ENCODE measurements at regions not wholly inside any gene's neighbourhood (a gene's known extent, or its start where the extent isn't known, plus 50 kb on each side); places are given as distances from the start of the nearest gene placed in this dataset.
"Not testable (repeated sequence)": the region's sequence is repeated elsewhere in the genome, so short reads cannot be mapped to it uniquely, and the experiment has no call there.

DNA sequence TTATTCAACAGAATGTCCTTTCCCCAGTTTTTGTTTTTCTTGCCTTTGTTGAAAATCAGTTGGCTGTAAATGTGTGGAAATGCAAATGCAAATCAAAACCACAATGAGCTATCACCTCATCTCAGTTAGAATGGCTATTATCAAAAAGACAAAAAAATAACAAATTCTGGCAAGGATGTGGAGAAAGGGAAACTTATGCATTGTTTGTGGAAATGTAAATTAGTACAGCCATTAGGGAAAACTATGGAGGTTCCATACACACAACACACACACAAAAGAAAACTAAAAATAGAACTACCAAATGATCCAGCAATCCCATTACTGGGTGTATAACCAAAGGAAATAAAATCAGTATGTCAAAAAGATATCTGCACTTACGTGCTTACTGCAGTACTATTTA lies 518.8 kb upstream of the ATXN7L3B start:
- no peak for DNase-seq

DNA sequence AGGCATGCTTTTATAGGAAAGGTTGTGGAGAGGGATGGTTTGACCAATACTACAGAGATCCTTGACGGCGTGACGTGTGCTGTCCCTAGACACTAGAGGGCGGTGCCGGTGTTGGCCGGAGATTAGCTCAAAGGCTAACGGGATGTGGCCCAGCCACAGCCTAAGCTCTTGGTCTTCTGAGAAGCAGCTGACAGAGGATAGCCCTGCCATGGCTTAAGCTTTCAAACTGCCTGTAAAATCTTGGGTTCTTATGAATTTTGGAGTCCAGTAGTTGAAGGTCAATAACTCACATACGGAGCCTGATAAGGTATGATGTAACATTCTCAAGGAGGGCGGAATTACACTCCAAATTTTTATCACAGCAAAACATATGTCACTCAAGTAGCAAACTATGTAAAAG lies 515.7 kb upstream of the ATXN7L3B start:
- no peak for DNase-seq

DNA sequence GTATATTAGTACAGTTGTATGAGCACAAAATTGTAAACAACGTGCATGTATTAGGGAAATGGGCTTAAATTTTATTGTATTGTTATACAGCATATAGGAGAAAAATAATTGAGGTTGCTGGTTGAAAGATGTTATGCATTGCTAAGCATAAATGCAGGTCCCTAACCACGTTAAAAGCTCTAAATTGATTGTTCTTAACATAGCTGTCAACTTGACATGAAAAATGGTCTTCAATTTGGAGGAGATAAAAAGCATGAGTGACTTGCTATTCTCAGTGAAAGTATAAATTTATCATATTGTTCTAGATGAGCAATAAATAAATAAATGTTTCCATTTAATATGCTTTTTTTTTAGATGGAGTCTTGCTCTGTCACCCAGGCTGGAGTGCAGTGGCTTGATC lies 506.6 kb upstream of the ATXN7L3B start:
- DNase-seq = no peak

DNA sequence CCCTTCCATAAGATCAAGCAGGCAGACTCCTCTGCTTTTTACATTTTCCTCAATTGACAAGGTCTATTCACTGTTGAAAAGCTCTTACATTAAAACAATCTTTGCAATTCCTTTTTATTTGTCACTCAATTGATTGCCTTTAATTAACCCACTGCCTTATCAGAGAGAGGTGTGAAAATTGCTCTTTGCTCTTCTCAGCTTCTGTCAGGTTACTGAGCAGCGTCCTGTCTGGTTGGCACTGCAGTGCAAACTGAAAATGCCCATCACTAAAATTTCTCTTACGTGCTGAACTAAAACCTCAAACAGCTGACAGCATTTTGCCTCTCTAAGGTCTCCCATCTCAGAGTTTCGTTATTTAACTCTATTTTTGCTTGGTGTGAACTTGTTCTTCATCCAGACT lies 504.1 kb upstream of the ATXN7L3B start:
- DNase-seq = no peak

DNA sequence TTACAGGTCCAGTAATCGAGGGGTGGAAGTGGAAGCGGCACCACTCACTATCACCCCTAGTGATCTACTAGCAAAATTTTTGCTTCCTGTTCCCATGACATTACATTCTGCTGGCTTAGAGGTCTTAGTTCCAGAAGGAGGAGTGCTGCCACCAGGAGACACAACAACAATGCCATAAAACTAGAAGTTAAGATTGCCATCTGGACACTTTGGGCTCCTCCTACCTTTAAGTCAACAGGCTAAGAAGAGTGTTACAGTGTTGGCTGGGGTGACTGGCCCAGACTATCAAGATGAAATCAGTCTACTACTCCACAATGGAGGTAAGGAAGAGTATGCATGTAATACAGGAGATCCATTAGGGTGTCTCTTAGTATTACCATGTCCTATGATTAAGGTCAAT lies 498.5 kb upstream of the ATXN7L3B start:
- DNase-seq = not testable (repeated sequence)

DNA sequence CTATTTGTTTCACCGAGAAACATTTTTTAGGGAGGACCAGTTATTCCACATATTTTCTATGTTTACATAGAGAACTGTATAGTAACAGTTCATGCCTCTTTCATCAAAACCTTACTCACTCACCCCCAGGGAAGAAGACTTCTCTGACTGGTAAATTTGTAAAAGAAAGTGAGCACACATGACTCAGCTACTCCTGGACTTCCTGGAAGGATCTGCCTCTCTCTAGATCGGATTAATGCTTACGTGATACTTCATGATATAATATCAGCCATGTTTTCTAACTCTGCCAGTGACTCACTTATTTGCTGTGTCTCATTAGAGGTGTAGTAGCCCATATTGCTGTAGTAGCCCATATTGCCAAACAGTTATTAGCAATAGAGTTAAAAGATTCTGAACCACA lies 494.3 kb upstream of the ATXN7L3B start:
- no peak for DNase-seq

DNA sequence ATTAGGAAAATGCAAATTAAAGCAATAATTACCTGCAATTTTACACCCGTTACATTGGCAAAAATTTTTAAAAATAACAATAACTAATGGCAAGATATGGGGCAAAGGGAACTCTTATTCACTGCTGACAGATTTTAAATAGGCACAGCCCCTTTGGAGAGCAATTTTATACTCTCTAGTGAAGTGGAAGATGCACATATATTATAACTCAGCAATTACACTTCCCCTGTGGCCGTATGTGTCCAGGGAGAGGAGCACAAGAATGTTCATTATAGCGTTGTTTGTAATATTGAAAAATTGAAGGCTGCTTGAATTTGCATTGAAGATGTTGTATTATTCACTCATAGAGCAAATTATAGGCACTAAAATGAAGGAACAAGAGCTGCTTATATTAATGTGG lies 488.3 kb upstream of the ATXN7L3B start:
- no peak for DNase-seq

DNA sequence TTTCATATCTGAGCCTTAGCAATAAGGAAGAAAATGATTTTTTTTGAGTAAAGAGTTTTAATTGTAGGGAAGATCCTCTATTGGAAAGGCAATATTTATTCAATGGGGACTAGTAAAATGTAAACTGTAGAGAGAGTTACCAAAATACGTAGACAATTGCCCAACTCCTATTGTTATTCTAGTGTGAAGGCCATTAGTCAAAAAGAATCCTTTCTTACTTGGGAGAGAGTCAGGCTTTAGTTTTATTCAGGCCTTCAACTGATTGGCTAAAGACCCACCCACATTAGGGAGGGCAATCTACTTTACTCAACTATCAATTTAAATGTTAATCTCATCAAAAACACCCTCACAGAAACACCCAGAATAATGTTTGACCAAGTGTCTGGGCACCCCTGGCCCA lies 485.8 kb upstream of the ATXN7L3B start:
- DNase-seq = no peak

DNA sequence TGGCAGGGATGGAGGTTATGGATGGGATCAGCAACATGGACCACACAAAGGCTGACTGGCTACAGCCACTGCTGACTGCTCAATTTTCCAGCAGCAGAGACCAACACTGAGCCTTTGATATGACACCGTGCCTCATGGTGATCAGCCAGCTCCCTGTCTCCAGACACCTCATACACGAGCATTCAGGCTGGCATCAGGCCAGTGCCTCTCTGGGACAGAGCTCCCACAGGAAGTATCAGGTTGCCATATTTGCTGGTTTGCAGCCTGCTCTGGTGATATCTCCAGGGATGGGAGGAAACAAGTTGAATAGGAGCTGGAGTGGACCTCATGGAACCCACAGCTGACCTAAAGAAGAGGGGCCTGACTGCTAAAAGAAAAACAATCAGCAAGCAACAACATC lies 471.2 kb upstream of the ATXN7L3B start:
- no peak for DNase-seq

DNA sequence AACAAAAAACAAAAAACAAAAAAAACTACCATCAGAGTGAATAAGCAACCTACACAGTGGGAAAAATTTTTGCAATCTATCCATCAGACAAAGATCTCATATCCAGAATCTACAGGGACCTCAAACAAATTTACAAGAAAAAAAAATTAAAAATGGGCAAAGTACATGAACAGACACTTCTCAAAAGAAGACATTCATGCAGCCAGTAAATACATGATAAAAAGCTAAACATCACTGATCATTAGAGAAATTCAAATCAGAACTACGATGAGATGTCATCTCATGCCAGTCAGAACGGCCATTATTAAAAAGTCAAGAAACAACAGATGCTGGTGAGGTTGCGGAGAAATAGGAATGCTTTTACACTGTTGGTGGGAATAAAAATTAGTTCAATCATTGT lies 466.5 kb upstream of the ATXN7L3B start:
- DNase-seq = no peak

DNA sequence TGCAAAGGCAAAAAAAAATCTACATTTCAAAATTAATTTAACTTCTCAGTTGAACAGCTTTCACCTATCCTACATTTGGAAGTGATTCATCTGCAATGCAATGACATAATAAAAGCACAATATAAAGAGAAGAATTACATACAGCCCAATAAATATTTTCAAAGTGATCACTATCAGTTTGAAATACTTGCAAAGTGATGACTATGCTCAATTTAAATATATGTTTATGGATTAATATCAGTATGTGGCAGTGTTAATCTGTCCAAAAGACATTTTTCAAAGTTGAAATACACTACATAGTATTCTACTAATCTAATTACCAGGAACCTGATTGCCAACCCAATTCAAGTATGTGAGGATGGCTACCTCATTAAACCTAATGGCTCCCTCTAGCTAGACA lies 460.7 kb upstream of the ATXN7L3B start:
- DNase-seq = no peak

DNA sequence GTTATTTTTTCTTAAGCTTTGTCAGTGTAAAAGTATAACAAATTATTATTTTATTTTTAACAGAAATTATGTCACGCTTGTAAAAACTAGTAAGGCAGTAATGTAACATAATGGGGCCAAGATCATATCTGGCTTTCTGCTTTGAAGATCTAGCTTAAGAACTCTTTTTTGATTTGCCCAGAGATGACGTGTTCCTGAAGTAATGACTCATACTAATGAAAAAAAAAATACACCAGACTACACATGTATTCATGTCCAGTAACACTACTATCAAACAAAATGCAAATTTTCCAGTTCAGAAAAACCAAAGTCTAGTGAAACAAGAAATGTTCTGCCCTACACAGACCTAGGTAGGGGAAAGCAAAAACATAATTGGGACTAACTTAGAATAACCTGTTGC lies 432.2 kb upstream of the ATXN7L3B start:
- DNase-seq = no peak

DNA sequence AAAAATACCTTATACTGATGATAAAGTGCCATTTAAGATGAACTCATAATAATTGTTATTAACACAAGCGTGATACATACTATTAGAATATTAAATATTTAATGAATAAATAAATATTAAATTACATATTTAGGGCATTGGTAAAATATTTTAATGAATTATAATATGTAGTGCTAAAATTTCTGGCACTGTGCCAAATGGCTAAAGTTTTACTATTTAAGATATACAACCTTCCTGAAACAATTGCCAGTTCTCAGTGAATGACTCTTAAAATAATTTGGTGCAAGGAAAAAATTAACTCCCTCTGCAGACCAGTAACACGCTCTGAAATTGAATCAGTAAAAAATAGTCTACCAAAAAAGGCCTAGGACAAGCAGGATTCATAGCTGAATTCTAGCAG lies 428.9 kb upstream of the ATXN7L3B start:
- DNase-seq = no peak

DNA sequence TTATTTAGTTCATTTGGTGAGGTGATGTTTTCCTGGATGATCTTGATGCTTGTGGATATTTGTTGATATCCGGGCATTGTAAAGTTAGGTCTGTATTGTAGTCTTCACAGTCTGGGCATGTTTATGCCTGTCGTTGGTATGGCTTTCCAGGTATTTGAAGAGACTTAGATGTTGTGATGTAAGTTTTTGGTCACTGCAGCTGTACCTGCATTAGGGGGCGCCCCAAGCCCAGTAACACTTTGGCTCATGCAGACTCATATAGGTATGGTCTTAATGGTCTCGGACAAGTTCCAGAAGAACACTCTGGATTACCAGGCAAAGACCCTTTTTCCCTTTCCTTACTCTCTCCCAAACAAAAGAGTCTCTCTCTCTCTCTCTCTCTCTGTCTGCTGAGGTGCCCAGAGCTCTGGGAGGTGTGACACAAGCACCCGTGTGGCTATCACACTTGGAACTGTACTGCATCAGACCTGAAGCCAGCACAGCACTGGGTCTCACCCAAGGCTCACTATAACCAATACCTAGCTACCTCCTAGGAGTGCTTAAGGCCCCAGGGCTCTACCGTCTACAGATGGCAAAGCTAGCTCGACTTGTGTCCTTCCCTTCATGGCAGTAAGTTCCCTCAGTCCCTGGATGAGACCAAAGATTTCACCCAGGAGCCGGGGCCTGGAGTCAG lies 425.8 kb upstream of the ATXN7L3B start:
- DNase-seq = no peak

DNA sequence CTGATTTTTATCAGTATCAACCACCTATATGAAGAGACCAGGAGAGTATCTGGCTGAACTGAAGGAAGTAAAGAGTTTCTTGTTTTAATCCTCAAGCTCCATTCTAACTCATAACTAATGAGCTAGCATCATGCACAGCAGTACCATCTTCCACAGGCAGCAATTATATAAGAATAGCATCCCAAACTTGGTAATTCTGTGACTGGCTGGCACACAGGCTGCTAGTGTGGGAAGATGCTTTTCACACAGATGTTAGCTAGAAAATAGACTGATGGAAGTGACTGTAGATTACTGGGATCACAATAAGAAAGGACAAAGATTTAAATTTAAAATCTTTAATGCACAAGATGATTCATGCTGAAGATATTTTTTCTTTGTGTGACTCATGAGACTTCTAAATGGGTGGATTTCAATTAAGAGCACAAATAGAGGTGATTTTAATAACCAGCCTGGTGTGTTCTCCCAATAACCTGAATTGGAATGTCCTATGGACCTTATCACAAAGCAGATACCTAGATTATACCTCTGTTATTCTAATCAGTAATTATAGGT lies 417.7 kb upstream of the ATXN7L3B start:
- no peak for DNase-seq

DNA sequence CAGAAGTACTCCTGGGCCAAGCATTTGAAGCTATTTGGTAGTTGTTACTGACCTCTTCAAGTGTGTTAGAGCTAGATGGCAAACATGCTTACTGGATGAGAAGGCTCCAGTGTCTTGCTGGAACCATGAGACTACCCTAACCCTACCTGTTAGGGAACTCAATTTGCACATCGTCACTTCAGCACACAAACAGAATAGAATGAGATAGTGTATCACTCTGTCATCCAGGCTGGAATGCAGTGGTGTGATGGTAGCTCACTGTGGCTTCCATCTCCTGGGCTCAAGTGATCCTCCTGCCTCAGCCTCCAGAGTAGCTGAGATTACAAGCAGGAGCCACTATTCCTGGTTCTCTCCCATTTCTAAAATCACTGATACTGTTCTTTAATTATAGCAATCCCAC lies 417.0 kb upstream of the ATXN7L3B start:
- DNase-seq = no peak

DNA sequence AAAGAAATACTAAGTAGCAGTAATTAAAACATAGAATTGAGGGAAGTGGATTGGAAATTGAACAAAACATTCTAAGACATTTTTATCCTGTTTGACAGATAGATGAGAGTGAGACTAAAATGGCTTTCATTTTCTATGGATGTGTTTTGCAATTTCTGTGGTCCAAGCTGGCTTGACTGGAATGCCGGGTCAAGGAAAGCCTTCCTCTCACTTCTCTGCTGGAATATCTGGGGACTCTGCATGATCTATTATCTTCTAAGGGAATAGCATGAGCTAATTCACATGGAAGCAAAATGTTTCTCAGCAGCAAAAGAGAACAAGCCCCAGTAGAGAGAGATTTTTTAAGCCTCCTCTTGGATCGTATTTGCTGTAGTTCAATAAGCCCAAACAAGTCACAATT lies 407.9 kb upstream of the ATXN7L3B start:
- DNase-seq = no peak

DNA sequence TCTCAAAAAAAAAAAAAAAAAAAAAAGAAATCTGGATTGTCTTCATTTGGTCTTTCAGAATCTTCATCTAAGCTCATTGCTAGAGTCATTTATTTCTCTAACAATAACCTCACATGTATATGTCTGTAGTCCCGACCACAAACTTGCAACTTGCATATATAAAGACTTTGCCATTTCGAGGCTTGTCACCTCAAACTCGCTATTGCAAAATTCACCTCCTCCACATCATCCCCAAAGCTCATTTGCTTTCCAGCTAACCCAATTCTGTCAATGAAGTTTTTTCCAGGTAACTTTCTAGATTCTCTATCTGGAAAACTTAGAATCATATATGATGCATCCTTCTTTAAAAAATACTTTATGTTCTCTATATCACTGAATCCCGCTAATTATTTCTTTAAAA lies 393.2 kb upstream of the ATXN7L3B start:
- no peak for DNase-seq

DNA sequence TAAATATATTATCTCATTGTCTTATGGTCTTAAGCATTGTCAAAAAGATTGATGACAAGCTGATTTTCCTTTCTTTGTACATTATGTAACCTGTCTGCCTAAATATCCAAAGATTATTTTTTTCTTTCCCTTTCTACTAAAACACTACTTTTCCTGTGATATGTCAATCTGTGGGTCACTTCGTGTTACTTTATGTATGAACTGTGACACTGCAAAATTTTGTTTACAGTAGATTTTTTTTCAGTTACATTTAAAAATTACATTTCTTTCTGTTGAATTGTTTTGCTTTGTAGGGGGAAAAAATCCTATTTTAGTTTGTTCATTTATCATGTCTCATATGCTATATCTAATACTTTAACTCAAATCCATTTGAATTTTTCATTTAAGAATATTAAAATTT lies 392.3 kb upstream of the ATXN7L3B start:
- DNase-seq = no peak

DNA sequence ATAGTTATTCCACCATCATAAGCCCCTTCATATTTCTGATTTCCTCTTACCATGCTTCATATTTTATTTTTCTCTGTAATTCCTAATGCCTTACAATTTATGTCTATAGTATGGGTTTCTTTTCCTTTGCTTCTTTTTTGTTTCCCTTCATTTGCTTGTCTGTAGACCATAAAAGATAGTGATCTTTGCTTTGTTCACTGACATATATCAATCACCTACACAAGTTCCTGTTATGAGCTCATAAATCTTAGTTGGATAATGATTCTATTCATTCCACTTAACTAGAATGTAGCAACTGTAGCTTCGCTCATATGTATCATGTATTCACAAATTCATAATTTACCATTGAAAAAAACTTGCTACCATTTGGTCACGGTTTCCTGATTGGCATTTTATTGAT lies 388.8 kb upstream of the ATXN7L3B start:
- no peak for DNase-seq

DNA sequence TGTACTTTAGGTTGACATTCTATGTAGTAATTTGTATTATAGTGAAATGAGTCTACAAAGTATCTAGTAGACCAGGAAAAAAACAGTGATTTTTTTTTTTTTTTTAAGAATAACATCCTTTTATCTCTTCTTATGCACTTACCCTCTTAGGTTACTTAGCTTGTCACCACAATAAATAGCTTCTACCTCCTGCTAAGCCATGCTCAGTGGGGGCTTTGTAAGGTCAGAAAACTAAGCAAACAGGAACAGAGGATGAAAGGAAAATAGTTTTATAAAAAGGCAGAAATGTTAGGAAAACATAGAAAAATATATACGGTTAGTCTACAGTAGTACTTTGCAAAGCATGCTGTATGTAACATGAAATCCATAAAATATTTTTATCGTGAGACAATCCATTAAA lies 385.3 kb upstream of the ATXN7L3B start:
- DNase-seq = no peak

DNA sequence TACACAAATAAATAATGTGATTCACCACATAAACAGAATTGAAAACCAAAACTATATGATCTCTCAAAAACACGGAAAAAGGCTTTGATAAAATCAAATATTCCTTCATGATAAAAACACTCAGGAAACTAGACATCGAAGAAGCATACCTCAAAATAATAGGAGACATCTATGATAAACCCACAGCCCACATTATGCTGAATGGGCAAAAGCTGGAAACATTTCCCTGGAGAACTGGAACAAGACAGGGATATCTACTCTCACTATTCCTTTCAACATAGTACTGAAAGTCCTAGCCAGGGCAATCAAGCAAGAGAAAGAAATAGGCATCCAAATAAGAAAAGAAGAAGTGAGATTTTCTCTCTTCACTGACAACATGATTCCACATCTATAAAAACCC lies 371.5 kb upstream of the ATXN7L3B start:
- no peak for DNase-seq

DNA sequence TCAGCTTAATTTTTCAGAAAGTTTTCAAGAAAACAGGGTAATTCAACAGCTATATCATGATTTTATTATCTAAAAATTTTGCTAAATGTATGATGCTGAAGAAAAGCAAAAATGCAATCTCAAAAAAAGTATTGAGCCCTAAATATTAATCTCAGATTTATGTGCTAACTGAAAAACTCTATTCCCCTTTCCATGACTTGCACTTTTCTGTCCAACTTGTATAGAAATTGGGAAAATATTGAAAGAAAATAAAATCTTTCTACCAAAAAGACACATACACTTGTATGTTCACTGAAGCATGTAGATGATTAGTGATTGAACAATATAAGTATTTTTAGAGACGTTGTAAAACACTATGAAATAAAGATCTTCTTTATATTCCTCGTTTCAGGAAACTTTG lies 368.0 kb upstream of the ATXN7L3B start:
- DNase-seq = no peak

DNA sequence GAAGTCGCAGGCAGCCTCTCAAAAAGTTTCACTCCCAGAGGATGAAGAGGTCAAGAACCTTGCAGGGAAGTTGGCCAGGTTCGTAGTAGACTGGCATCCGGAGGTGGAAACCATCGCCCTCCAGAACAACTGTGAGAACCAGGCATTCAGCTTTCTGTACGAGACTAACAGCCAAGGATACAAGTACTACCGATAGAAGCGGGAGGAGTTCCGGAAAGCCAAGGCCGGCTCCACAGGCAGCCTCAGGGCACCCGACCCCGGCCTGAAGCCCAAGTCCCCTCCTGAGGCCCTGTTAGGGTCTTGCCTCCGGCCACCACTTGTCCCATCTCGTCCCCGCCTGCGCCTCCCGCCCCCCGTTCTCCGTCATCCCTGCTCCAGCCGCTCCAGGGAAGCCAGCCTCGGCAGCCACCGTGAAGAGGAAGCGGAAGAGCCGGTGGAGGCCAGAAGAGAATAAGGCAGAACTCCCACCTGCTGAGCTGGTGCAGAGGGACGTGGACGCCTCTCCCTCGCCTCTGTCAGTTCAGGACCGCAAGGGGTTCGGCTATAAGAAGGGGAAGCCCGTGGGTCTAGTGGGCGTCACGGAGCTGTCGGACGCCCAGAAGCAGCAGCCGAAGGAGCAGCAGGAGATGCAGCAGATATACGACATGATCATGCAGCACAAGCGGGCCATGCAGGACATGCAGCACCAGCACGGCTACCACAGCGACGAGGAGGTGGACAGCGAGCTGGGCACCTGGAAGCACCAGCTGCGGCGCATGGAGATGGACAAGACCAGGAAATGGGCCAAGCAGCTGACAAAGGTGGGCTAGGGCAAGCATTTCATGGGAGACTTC lies 366.8 kb upstream of the ATXN7L3B start:
- DNase-seq = no peak

DNA sequence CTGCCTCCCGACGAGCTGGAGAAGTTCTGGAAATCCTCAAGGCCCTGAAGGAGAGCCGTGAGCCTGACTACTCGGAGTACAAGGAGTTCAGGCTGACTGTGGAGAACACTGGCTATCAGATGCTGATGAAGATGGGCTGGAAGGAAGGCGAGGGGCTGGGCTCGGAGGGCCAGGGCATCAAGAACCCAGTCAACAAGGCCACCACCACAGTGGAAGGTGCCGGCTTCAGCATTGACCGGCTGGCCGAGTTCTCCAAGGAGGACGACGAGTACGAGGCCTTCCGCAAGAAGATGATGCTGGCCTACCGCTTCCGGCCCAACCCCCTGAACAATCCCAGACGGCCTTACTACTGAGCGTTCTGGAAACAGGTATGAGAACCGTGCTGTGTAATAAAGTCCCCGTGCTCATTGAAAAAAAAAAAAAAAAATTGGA lies 366.1 kb upstream of the ATXN7L3B start:
- DNase-seq = no peak

All from NCI-H226 (cell line).